HEK293T (cell line): ENCODE measurements at regions not wholly inside any gene's neighbourhood (a gene's known extent, or its start where the extent isn't known, plus 50 kb on each side); places are given as distances from the start of the nearest gene placed in this dataset.

Experiments
- ARNT ChIP-seq: fragments of 450-650 bp; IDR thresholded peaks from 2 replicates; pipeline ENCODE4 v1.6.1; 2017; ENCODE audit warnings: mild to moderate bottlenecking
- BHLHE40 ChIP-seq: fragments of 450-650 bp; IDR thresholded peaks from 2 replicates; pipeline ENCODE4 v1.6.1; 2016; ENCODE audit warnings: mild to moderate bottlenecking, moderate library complexity, borderline replicate concordance
- FOXA1 ChIP-seq: fragments of 450-650 bp; IDR thresholded peaks from 2 replicates; pipeline ENCODE4 v1.6.1; 2016; ENCODE audit warnings: mild to moderate bottlenecking
- FOXK2 ChIP-seq: fragments of 450-650 bp; IDR thresholded peaks from 2 replicates; pipeline ENCODE4 v1.6.1; 2016; ENCODE audit warnings: mild to moderate bottlenecking
- FOXM1 ChIP-seq: fragments of 450-650 bp; IDR thresholded peaks from 2 replicates; pipeline ENCODE4 v1.6.1; 2017; ENCODE audit warnings: mild to moderate bottlenecking, borderline replicate concordance
- LEF1 ChIP-seq: fragments of 450-650 bp; IDR thresholded peaks from 2 replicates; pipeline ENCODE4 v1.6.1; 2017; ENCODE audit warnings: mild to moderate bottlenecking, borderline replicate concordance
- NFRKB ChIP-seq: fragments of 450-650 bp; IDR thresholded peaks from 2 replicates; pipeline ENCODE4 v1.6.1; 2016; ENCODE audit warnings: mild to moderate bottlenecking, moderate library complexity
- PKNOX1 ChIP-seq: fragments of 450-650 bp; IDR thresholded peaks from 2 replicates; pipeline ENCODE4 v1.6.1; 2016
- SP1 ChIP-seq: fragments of 450-650 bp; IDR thresholded peaks from 2 replicates; pipeline ENCODE4 v1.6.1; 2017
- SUZ12 ChIP-seq: fragments of 450-650 bp; IDR thresholded peaks from 2 replicates; pipeline ENCODE4 v1.6.1; 2016; ENCODE audit warnings: mild to moderate bottlenecking
- TARDBP ChIP-seq: fragments of 450-650 bp; IDR thresholded peaks from 2 replicates; pipeline ENCODE4 v1.6.1; 2016

- no peak for TF ChIP-seq FOXK2
- no peak for TF ChIP-seq NFRKB
- no peak for TF ChIP-seq FOXM1
- TF ChIP-seq BHLHE40 = no peak
- no peak for TF ChIP-seq SP1
- TF ChIP-seq ARNT = no peak
- TF ChIP-seq PKNOX1 = no peak
- TF ChIP-seq TARDBP = no peak
- TF ChIP-seq SUZ12 = no peak
- TF ChIP-seq LEF1 = no peak
- TF ChIP-seq FOXA1 = no peak
Observed at GRCh38 chr18:25787276-25787675, 303.1 kb downstream of the SS18 start.
